HG02852 (cell line): ENCODE measurements at regions not wholly inside any gene's neighbourhood (a gene's known extent, or its start where the extent isn't known, plus 50 kb on each side); places are given as distances from the start of the nearest gene placed in this dataset.
"Not testable (repeated sequence)": the region's sequence is repeated elsewhere in the genome, so short reads cannot be mapped to it uniquely, and the experiment has no call there.

Experiments used
- ATAC-seq: cut with Tn5 transposase; IDR thresholded peaks from one replicate; pipeline ENCODE4 v1.9.1; 2021; ENCODE audit warnings: mild to moderate bottlenecking, moderate library complexity; ENCODE audit not compliant: unreplicated experiment

GRCh38 chr21:36591326-36591970 is 107.5 kb upstream of the SIM2 start:
- ATAC-seq = no peak

GRCh38 chr21:36596174-36596573 is 102.7 kb upstream of the SIM2 start:
- no peak for ATAC-seq

- ATAC-seq = no peak
These were observed 97.6 kb upstream of the SIM2 start for GRCh38 chr21:36601362-36601761.

GRCh38 chr21:36602735-36603134 is 96.2 kb upstream of the SIM2 start:
- no peak for ATAC-seq

GRCh38 chr21:36603221-36603620 is 95.7 kb upstream of the SIM2 start:
- no peak for ATAC-seq

- no peak for ATAC-seq
These were observed 93.5 kb upstream of the SIM2 start for GRCh38 chr21:36605426-36605825.

- ATAC-seq = no peak
These were observed 92.5 kb upstream of the SIM2 start for GRCh38 chr21:36606287-36606982.

GRCh38 chr21:36606983-36607325 is 92.0 kb upstream of the SIM2 start:
- ATAC-seq = no peak

- no peak for ATAC-seq
These were observed 90.6 kb upstream of the SIM2 start for GRCh38 chr21:36608041-36608896.

GRCh38 chr21:36608897-36609225 is 90.1 kb upstream of the SIM2 start:
- ATAC-seq = no peak

GRCh38 chr21:36609654-36610053 is 89.3 kb upstream of the SIM2 start:
- no peak for ATAC-seq

- ATAC-seq = no peak
These were observed 88.7 kb upstream of the SIM2 start for GRCh38 chr21:36610201-36610600.

- ATAC-seq = no peak
These were observed 88.0 kb upstream of the SIM2 start for GRCh38 chr21:36610935-36611334.

GRCh38 chr21:36611379-36611778 is 87.5 kb upstream of the SIM2 start:
- no peak for ATAC-seq

- ATAC-seq = no peak
These were observed 85.9 kb upstream of the SIM2 start for GRCh38 chr21:36613059-36613458.

GRCh38 chr21:36613554-36613953 is 85.4 kb upstream of the SIM2 start:
- ATAC-seq = no peak

- ATAC-seq = no peak
These were observed 83.5 kb upstream of the SIM2 start for GRCh38 chr21:36615274-36615964.

- not testable (repeated sequence) for ATAC-seq
These were observed 82.1 kb upstream of the SIM2 start for GRCh38 chr21:36616773-36617172.

GRCh38 chr21:36621794-36622193 is 77.1 kb upstream of the SIM2 start:
- not testable (repeated sequence) for ATAC-seq

- ATAC-seq = no peak
These were observed 74.8 kb upstream of the SIM2 start for GRCh38 chr21:36624105-36624504.

- no peak for ATAC-seq
These were observed 72.1 kb upstream of the SIM2 start for GRCh38 chr21:36626791-36627190.
